Large intestine (tissue), 3 donors: ENCODE measurements at regions not wholly inside any gene's neighbourhood (a gene's known extent, or its start where the extent isn't known, plus 50 kb on each side); places are given as distances from the start of the nearest gene placed in this dataset.

ENCODE experiments used
- DNase-seq, 2 donors: peaks; one replicate each; pipeline versions ENCODE4 v3.0.0 to v3.0.0-alpha.2; 2013
- H3K27ac ChIP-seq: one replicate; pipeline ENCODE4 v1.5.1; 2013; ENCODE audit warnings: low read length
- H3K27me3 ChIP-seq: 2 replicates; pipeline ENCODE4 v1.6.1; 2013; ENCODE audit warnings: low read length; ENCODE audit not compliant: control insufficient read depth, insufficient read depth
- H3K36me3 ChIP-seq: 2 replicates; pipeline ENCODE4 v1.6.1; 2013; ENCODE audit warnings: low read length; ENCODE audit not compliant: control insufficient read depth, insufficient read depth
- H3K4me1 ChIP-seq: one replicate; pipeline ENCODE4 v1.6.1; 2013; ENCODE audit warnings: low read length; ENCODE audit not compliant: control insufficient read depth, insufficient read depth
- H3K4me3 ChIP-seq: one replicate; pipeline ENCODE4 v1.5.1; 2013; ENCODE audit warnings: low read length
- H3K9me3 ChIP-seq: one replicate; pipeline ENCODE4 v1.6.1; 2013; ENCODE audit warnings: mild to moderate bottlenecking, low read depth, low read length, moderate library complexity; ENCODE audit not compliant: control insufficient read depth
- WGBS: methylation state at CpG from one replicate; pipeline ENCODE4 v1.1.5; 2013; ENCODE audit warnings: low lambda C conversion rate; ENCODE audit not compliant: insufficient coverage; 5-methylcytosine and 5-hydroxymethylcytosine counted together

DNA sequence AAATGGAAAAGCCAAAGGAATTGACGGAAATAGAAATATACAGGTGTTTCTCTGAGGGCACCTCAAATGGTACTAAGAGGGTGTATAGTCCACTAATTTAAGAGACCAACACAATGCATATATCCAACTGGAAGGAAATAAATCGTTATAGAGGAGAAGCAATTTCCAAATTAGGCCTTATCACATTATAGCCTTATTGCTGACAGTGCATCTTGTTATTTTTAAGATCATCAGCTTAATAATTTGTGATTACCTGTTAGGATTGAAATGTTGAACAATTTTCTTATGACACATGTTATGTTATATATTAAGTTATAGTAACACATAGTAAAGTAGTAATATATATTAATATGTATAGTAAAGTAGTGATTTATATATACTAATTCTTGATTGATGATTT is 915.7 kb upstream of the PCDH9 start:
- H3K9me3 ChIP-seq: no peaks in the 10 kb centered on the region
- DNase-seq: no peak
- H3K27me3 ChIP-seq: no peaks in the 10 kb centered on the region
- no peak overlapping the region for H3K4me3 ChIP-seq
- no peaks in the 10 kb centered on the region for H3K4me1 ChIP-seq
- H3K36me3 ChIP-seq: no peaks in the 10 kb centered on the region
- WGBS: 83% methylated on average over 1 of the region's 2 CpGs
- H3K27ac ChIP-seq: no peak overlapping the region

DNA sequence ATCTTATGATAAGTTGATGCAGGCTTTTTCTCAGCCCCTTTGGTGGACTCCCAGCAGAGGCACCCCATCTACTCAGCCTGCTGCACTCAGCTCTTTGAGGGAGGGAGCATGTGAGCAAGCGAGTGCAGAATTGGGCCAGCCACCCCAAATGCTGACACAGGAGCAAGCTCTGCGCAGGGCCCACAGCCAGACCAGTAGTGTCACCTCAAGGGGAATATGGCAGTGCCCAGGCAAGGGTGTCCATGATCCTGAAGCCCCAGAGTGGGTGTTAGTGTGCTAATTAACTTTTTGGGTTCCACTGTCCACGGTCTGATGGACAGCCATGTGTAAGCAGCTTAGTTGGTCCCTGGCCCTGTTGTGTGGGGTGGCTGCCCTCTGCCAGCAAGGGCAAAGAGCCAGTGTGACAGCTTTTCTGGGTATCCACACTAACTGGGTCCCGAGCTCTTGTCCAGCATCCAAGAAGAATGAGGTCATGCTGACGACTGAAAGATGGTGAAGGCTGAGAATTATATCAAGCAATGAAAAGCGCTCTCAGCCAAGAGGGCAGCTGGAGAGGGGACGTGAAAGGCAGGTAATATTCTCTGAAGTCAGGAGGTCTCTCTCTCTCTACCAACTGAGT is 898.3 kb upstream of the PCDH9 start:
- WGBS: no CpG with 5 or more reads among the region's 7 CpGs
- no peaks in the 10 kb centered on the region for H3K36me3 ChIP-seq
- H3K27ac ChIP-seq: no peak overlapping the region
- H3K9me3 ChIP-seq: no peaks in the 10 kb centered on the region
- no peaks in the 10 kb centered on the region for H3K4me1 ChIP-seq
- H3K4me3 ChIP-seq: no peak overlapping the region
- DNase-seq: no peak
- H3K27me3 ChIP-seq: no peaks in the 10 kb centered on the region

DNA sequence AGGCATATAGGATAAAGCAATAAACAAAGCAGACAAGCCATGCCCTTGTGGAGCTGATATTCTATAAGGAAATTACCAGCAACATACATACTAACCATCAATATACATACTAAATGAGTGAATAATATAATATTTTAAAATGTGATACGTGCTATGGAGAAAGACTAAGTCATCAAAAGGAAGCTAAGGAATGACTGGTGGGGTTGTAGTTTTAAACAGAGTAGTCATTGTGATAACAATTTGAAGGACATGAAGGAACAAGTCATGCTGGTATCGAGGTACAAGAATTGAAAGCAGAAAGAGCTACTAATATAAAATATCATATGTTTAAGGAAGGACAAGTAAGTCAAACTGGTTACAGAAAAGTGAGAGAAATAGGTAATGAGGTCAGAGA is 894.9 kb upstream of the PCDH9 start:
- DNase-seq: no peak
- H3K36me3 ChIP-seq: no peaks in the 10 kb centered on the region
- no peak overlapping the region for H3K4me3 ChIP-seq
- H3K4me1 ChIP-seq: no peaks in the 10 kb centered on the region
- WGBS: 88% methylated on average over 1 of the region's 2 CpGs
- H3K9me3 ChIP-seq: no peaks in the 10 kb centered on the region
- H3K27ac ChIP-seq: no peak overlapping the region
- no peaks in the 10 kb centered on the region for H3K27me3 ChIP-seq

DNA sequence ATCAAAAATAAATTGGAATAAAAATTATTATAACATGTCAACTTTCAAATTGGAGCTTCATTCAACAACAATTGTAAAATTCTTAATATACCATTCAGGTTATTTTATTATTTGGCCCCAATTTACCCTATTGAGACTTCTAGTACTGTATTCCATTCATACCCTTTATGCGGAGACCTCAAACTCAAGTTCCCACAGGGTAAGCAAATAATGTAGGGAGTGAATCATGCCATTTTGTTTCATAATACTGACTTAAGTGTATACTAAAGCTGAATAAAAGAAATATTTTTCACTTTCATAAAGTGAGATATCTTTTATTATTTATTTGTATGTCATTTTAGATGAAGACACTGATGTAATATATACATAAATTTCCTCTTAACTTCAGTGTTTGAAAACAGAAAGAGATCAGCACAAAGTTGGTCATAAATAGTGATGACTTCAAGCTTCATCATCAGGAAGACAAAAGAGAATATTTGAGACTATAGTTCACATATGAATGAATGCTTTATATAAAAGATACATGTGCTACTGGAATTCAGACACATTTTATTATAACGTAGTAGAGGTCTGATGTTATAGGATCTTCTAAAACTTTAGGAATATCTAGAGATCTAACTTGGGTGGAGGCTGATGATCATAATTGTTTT is 894.4 kb upstream of the PCDH9 start:
- no peak for DNase-seq
- Histone ChIP-seq H3K27ac (no peak overlapping the region), H3K4me1 (no peaks in the 10 kb centered on the region), H3K36me3 (no peaks in the 10 kb centered on the region), H3K9me3 (no peaks in the 10 kb centered on the region), H3K27me3 (no peaks in the 10 kb centered on the region), H3K4me3 (no peak overlapping the region)
- 100% methylated on average over 1 of the region's 2 CpGs for WGBS

DNA sequence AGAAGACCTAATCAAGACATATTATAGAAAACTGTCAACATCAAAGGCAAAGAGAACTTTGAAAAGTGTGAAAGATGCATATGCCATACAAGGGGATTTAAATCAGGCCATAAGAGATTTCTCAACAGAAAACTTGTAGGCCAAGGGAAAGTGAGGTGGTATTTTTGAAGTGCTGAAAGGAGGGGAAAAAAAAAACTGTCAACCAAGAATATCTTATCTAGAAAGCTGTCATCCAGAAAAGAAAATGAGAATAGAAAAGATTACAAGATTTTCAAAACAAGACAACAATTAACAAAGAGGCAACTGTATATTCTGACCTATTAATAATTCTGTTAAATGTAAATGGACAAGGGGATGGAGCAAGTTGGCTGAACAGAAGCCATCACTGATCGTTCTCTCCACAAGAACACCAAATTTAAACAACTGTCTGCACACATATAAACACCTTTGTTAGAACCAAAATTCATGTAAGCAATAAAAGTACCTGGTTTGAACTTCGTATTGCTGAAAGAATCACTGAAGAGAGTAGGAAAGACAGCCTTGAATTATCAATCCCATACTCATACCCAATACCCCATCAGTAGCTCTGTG is 880.1 kb upstream of the PCDH9 start:
- Histone ChIP-seq H3K9me3 (peaks cover 8% of the 10 kb centered on the region), H3K4me1 (no peaks in the 10 kb centered on the region), H3K27me3 (no peaks in the 10 kb centered on the region), H3K27ac (no peak overlapping the region), H3K4me3 (no peak overlapping the region), H3K36me3 (no peaks in the 10 kb centered on the region)
- no CpG with 5 or more reads among the region's 2 CpGs for WGBS
- no peak for DNase-seq

DNA sequence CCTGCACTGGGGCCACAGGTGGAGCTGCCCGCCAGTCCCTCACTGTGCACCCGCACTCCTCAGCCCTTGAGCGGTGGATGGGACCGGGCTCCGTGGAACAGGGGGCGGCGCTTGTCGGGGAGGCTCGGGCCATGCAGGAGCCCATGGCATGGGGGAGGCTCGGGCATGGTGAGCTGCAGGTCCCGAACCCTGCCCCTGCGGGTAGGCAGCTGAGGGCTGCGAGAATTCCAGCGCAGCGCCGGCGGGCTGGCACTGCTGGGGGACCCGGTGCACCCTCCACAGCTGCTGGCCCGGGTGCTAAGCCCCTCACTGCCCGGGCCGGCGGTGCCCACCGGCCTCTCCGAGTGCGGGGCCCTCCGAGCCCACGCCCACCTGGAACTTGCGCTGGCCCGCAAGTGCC is 877.5 kb upstream of the PCDH9 start:
- no peaks in the 10 kb centered on the region for H3K27me3 ChIP-seq
- WGBS: no CpG with 5 or more reads among the region's 29 CpGs
- DNase-seq: no peak
- H3K36me3 ChIP-seq: no peaks in the 10 kb centered on the region
- H3K4me1 ChIP-seq: no peaks in the 10 kb centered on the region
- H3K27ac ChIP-seq: no peak overlapping the region
- H3K4me3 ChIP-seq: no peak overlapping the region
- H3K9me3 ChIP-seq: peaks cover 8% of the 10 kb centered on the region

DNA sequence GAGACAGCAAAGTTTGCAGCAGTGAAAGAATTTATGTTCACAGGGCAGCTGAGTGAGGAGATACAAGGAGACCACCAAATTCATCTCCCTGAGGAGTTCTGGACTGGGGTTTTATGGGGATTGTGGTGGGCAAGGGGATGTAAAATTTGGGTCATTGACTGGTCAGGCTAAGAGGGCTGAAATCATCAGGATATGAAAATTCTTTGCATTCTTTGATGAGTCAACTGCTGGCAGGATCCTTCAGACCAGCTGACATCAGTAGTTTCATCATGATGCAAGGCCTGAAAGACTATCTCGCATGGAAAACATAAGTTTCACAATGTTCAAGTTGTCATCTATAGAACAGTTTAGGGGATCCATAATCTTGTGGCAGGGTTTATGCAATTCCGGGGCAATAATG is 869.5 kb upstream of the PCDH9 start:
- H3K27me3 ChIP-seq: no peaks in the 10 kb centered on the region
- 100% methylated on average over 1 of the region's 2 CpGs for WGBS
- H3K9me3 ChIP-seq: no peaks in the 10 kb centered on the region
- H3K4me1 ChIP-seq: no peaks in the 10 kb centered on the region
- no peak for DNase-seq
- no peak overlapping the region for H3K4me3 ChIP-seq
- H3K36me3 ChIP-seq: no peaks in the 10 kb centered on the region
- no peak overlapping the region for H3K27ac ChIP-seq

DNA sequence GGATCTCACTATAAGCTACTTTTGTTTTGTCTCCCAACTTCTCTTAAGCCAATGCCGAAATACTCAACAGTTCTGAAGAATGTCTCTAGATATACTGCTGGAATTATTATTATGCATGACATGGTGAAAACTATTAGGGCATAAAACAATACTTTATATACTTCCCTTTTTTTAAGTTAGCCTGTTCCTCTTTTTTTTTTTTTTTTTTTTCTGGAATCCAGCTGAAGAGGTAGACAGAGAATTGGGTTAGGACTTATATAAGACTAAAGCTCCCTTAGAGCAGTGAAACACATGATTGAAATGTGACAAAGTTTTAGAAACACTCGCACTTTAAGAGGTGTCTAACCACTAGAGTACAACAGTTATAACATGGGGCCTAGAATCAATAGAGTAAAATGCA is 850.9 kb upstream of the PCDH9 start:
- no peaks in the 10 kb centered on the region for H3K4me1 ChIP-seq
- WGBS: 67% methylated on average over 1 of the region's 2 CpGs

DNA sequence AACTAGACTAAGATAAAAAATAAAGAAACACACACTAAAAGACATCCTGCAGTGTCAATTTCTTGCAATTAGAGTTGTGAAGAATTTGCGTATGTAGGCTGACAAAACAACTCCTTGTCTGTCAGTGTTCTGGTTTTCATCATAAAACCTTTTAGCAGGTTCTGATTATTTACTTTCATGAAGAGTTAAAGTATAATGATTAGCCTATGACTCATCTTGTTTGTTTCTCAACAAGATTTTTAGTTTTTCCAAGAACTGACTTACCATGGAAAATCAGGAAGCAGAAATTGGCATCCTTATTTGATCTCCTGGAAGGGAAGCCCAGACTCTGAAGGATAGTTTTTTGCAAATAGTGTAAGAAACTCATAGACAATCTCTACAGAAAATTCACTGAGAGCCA is 848.7 kb upstream of the PCDH9 start:
- H3K27ac ChIP-seq: no peak overlapping the region
- no CpG with 5 or more reads among the region's 1 CpG for WGBS
- H3K4me1 ChIP-seq: no peaks in the 10 kb centered on the region
- no peak for DNase-seq
- no peaks in the 10 kb centered on the region for H3K36me3 ChIP-seq
- H3K4me3 ChIP-seq: no peak overlapping the region
- H3K9me3 ChIP-seq: no peaks in the 10 kb centered on the region
- H3K27me3 ChIP-seq: no peaks in the 10 kb centered on the region

More for the DNA sequence above, 850.9 kb upstream of the PCDH9 start:
- no peak for DNase-seq
- H3K27me3 ChIP-seq: no peaks in the 10 kb centered on the region
- no peak overlapping the region for H3K4me3 ChIP-seq
- H3K36me3 ChIP-seq: no peaks in the 10 kb centered on the region
- H3K9me3 ChIP-seq: no peaks in the 10 kb centered on the region
- H3K27ac ChIP-seq: no peak overlapping the region

DNA sequence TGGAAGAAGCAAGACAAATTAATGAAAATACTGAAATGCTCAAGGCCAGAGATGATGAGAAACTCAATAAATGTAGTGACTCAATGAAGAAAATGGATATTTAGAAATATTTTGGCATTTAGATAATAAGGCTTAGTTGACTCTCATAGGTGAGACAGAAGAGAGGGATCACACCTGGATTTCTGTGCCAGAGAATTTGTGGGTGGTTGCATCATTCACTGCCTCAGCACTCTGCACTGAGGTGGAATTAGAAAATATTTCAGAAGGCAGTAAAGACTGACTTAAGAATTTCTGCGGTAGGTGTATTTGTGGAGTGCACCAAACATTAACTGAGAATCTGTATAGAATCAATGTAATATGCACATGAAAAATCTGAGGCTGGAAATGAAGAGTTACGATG is 848.3 kb upstream of the PCDH9 start:
- DNase-seq: no peak
- H3K27ac ChIP-seq: no peak overlapping the region
- no peaks in the 10 kb centered on the region for H3K27me3 ChIP-seq
- 83% methylated on average over 1 of the region's 2 CpGs for WGBS
- no peaks in the 10 kb centered on the region for H3K9me3 ChIP-seq
- no peaks in the 10 kb centered on the region for H3K4me1 ChIP-seq
- no peak overlapping the region for H3K4me3 ChIP-seq
- no peaks in the 10 kb centered on the region for H3K36me3 ChIP-seq

DNA sequence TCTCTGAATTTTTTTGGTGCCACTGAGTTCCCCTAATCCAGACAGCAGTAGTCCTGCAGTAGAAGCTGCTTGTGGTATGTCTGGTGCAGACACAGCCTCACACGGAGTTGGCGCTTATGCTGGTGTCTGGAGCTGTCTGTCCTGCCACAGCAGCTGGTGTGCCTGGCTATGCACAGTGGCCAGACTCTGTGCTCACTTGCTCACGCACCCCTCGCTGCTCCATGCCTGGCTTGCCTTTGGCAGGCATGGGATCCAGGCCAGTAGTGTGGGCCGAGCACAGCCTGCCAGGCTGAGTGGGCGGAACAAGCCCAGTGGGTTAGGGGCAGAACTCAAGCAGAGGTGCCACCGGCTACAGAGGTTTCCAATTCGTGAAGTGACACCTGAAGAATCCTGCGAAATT is 845.9 kb upstream of the PCDH9 start:
- H3K4me1 ChIP-seq: no peaks in the 10 kb centered on the region
- WGBS: no CpG with 5 or more reads among the region's 9 CpGs

More for the DNA sequence above, 845.9 kb upstream of the PCDH9 start:
- DNase-seq: no peak
- no peaks in the 10 kb centered on the region for H3K27me3 ChIP-seq
- H3K27ac ChIP-seq: no peak overlapping the region
- no peaks in the 10 kb centered on the region for H3K9me3 ChIP-seq
- H3K4me3 ChIP-seq: no peak overlapping the region
- no peaks in the 10 kb centered on the region for H3K36me3 ChIP-seq
